ENCODE measurements at regions not wholly inside any gene's neighbourhood (a gene's known extent, or its start where the extent isn't known, plus 50 kb on each side); places are given as distances from the start of the nearest gene placed in this dataset.
"Not testable (repeated sequence)": the region's sequence is repeated elsewhere in the genome, so short reads cannot be mapped to it uniquely, and the experiment has no call there.

DNA sequence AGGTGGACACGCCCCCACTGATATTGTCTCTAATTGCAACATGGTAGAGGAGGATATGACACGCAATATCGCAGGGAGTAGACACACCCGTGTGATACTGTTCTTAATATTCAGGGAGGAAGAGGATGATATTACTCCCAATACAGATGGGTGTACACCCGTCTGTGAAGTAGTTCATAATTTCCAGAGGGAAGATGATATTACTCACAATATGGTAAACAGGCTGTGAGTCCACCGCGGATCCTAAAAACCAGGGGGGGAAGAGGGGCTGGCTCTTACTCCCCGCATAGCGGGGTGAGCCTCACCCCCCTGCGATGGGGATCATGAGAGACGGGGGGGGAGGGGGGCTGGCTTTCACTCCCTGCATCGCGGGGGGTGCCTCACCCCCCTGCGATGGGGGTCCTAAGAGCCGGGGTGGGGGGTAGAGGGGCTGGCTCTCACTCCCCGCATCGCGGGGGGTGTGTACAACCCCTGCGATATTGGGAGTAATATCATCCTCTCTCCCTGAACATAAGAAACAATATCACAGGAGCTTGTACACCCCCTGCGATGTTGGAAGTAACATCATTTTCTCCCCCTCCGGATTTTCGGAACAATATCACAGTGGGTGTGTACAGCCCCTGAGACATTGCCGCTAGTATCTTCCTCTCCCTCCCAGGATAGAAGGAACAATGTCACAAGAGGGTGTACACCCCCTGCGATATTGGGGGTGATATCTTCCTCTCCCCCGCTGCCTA is 52.2 kb upstream of the FRG2C start:
- not testable (repeated sequence) for DNase-seq

Data from GDM1 (cell line).